GM18498 (cell line): ENCODE measurements at regions not wholly inside any gene's neighbourhood (a gene's known extent, or its start where the extent isn't known, plus 50 kb on each side); places are given as distances from the start of the nearest gene placed in this dataset.

Experiments
- ATAC-seq: cut with Tn5 transposase; IDR thresholded peaks from one replicate; pipeline ENCODE4 v1.9.1; 2021; ENCODE audit warnings: mild to moderate bottlenecking, moderate library complexity; ENCODE audit not compliant: unreplicated experiment

DNA sequence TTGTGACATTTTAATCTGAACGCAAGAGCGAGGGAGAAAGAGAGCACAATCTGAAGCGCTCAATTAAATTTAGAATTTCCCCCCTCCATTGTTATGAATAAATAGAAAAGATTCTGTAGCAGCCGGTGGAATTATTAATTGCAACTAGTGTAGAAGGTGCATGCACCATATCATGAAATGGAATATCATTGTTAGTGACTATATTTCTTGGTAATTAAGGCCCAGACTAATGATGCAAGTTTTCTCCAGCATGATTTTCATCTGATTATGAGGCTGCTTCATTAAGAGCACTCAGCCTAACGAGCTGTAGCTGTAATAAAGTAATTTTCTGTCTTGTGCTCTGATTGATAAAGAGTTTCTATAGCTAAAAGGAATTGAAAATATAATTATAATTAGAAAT, 432.2 kb upstream of the SPRED2 start:
- no peak for ATAC-seq

GRCh38 chr2:65863713-65864112, 431.3 kb upstream of the SPRED2 start:
- ATAC-seq, result no peak

DNA sequence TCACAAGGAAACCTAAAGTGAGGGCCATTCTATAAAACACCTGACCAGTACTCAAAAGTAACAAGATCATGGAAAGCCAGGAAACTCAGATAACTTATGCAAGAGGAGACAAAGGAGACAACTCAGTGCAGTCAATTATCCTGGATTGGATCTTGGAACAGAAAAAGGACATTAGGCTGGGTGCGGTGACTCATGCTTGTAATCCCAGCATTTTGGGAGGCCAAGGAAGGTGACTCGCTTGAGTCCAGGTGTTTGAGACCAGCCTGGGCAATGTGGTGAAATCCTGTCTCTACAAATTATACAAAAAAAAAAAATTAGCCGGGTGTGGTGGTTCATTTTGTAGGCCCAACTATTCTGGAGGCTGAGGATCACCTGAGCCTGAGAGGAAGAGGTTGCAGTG, 424.5 kb upstream of the SPRED2 start:
- ATAC-seq, result no peak

DNA sequence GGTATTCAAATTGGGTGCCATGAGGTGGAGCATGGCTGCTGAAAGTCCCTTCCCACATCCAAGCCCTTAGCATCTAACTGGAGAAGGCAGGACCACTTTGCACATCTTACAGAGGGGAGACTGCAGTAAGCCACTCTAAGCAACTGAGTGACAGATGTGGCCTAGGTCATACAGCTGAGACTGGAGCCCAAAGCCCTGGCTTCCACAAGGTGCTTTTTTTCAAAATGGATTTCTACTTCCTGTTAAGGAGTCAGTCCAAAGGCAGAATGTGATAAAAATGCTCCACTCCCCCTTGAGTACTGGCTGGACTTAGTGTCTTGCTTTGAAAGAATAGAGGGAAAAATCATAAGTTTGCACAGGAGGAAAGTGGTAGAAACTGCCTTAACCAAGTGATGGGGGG, 424.0 kb upstream of the SPRED2 start:
- no peak for ATAC-seq

DNA sequence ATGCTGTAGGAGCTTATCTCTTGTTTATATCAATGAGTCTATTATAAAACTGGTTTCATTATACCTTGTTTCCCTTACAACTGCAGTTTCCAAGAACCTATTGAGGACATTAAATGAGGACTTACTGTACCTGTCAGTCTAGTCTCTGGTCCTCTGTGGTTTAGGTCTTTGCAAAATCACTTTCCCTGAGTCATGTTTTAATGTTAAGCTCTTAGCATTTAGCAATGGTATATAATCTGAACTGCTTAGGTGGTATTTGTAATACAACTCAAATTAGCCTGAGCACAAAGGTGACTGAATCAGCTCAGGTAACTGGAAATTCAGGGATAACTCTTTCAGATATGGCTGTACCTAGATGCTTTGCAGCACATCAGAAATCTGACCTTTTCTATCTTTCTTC, 418.3 kb upstream of the SPRED2 start:
- ATAC-seq, result no peak

DNA sequence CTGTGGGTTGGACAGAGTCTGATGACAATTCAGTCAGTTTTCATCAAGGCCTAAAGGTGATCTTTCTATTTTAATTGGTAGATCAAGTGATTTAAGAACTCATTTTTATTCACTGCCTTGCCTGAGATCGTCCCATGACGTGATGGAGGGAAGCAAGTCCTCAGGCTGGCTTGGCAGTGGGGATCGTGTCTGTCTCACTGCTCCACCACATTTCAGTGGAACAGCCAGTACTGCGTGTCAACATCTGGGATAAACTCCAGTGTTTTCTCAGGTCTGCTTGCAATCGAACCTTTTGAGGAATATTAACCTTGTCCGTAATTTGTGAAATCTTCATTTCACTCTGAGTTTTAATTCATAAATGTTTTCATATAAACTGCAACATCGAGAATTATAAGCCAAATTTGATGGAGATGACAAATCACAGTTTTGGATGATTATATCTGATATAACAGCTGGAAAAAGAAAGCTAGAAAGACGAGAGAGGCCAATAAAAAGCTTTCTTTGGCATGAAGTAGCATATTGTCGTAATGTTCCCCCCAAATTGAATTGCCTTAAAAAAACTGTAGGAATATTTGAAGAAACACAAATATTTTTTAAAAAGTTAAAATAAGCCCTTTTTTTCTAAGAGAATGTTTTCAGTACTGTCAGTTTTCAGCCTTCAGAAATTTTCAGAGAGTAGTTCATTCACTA, 414.7 kb upstream of the SPRED2 start:
- no peak for ATAC-seq

DNA sequence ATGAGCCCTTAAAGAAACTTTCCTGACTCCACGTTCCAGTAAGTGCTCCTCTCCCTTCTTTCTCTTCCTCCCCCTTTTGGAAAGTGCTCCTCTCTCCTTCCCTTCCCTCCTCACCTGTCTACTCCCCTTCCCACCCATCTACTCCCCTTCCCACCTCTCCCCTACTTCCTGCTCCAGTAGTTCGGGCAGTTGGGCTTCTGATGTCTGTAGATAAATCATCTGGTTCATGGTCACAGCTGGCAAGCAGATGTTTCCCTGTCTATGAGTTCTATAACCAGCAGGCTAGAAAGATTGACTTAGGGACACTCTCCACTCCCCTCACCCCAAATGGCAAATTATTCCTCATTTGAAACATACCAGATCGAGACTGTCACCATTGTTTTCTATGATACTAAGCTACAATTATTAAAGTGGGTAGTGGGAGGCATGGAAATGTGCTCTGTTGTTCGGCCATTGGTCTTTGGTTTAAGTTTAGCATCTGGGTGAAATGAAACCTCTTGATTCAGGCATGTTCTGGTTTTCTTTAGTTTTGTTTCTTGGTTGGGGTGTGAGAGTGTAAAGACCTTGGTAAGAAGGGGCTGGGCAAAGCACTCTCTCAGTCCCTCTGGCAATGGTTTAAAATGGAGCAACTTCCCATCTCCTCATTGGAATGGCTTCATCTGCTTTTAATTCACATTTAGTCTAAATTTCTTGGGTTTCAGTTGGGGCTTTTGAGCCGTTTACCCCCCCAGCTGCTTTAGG, 413.2 kb upstream of the SPRED2 start:
- ATAC-seq, result no peak

- no peak for ATAC-seq
These were observed 409.7 kb upstream of the SPRED2 start for GRCh38 chr2:65842104-65842503.

GRCh38 chr2:65835975-65836549, 403.7 kb upstream of the SPRED2 start:
- ATAC-seq, result no peak

GRCh38 chr2:65834771-65835475, 402.5 kb upstream of the SPRED2 start:
- no peak for ATAC-seq

DNA sequence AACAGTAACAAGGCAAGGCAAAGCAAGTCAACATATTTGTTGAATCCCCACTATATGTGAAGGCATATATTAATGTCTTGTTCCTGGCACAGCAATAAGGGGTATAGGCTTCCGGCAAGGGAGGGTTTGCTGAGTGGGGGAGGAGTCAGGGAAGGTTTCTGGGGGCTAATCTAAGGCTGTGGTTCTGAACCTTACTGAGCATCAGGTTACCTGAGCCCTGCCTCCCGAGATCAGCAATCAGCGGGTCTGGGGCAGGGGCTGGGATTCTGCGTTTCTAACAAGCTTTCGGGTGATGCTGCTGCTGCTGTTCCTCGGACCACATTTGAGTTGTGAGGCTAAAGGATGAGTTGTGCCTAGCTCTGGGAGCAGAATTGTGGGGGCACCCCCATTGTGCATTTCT, 401.7 kb upstream of the SPRED2 start:
- ATAC-seq, result no peak

- no peak for ATAC-seq
These were observed 399.1 kb upstream of the SPRED2 start for GRCh38 chr2:65831509-65831908.

GRCh38 chr2:65826567-65826966, 394.2 kb upstream of the SPRED2 start:
- ATAC-seq, result no peak

- ATAC-seq, result no peak
These were observed 391.1 kb upstream of the SPRED2 start for GRCh38 chr2:65823511-65823910.

GRCh38 chr2:65820454-65820853, 388.1 kb upstream of the SPRED2 start:
- no peak for ATAC-seq

GRCh38 chr2:65819963-65820362, 387.6 kb upstream of the SPRED2 start:
- ATAC-seq, result no peak

DNA sequence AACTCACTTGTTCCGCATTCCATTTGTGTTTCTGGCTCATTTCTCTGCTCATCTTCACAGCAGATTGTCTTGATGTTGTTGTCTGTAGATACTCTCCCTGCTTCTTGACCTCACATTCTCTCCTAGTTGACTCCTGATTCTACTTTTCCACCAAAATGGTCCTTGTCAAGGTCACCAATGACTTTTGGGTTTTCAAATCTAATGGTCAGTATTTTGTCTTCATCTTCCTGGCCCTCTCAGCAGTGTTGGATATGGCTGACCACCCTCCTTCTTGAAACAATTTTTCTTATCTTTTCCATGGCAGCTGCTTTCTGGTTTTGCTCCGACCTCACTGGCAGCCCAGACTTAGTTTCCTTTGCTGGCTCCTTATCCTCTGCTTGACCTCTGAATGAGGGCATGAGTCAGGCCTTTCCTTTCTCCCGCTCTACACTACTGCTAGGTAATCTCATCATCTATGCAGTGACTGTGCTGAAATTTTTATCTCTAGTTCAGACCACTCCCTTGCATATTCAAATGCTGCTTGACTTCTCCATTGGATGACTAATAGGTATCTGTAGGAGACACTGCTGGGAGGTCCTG, 386.6 kb upstream of the SPRED2 start:
- no peak for ATAC-seq

GRCh38 chr2:65813631-65814173, 381.3 kb upstream of the SPRED2 start:
- ATAC-seq, result no peak

GRCh38 chr2:65812887-65813286, 380.5 kb upstream of the SPRED2 start:
- ATAC-seq, result no peak

- ATAC-seq, result no peak
These were observed 375.5 kb upstream of the SPRED2 start for GRCh38 chr2:65807942-65808341.

- ATAC-seq, result no peak
These were observed 372.4 kb upstream of the SPRED2 start for GRCh38 chr2:65804777-65805176.
